H9 (cell line): ENCODE measurements at regions not wholly inside any gene's neighbourhood (a gene's known extent, or its start where the extent isn't known, plus 50 kb on each side); places are given as distances from the start of the nearest gene placed in this dataset.
A peak's percentile ranks its signal among the peaks of the same experiment; 100 is the strongest.

Source experiments
- DNase-seq: peaks from one replicate; pipeline ENCODE4 v3.0.0-alpha.2; 2017
- H2AFZ ChIP-seq: one replicate; pipeline ENCODE4 v1.6.1; 2013; ENCODE audit warnings: mild to moderate bottlenecking, low read length, control low read depth, moderate library complexity
- H2AK5ac ChIP-seq: 2 replicates; pipeline ENCODE4 v1.6.1; 2013; ENCODE audit warnings: low read length, control low read depth, mixed read lengths; ENCODE audit not compliant: insufficient read length
- H2BK120ac ChIP-seq: one replicate; pipeline ENCODE4 v1.6.1; 2013; ENCODE audit warnings: low read depth, mild to moderate bottlenecking, low read length, control low read depth, inconsistent platforms; ENCODE audit not compliant: poor library complexity, severe bottlenecking
- H2BK12ac ChIP-seq: 2 replicates; pipeline ENCODE4 v1.6.1; 2013; ENCODE audit warnings: low read length, control low read depth, mixed read lengths, low read depth; ENCODE audit not compliant: insufficient read length
- H2BK15ac ChIP-seq: 2 replicates; pipeline ENCODE4 v1.6.1; 2013; ENCODE audit warnings: low read depth, low read length, control low read depth
- H2BK20ac ChIP-seq: one replicate; pipeline ENCODE4 v1.6.1; 2013; ENCODE audit warnings: low read depth, mild to moderate bottlenecking, low read length, control low read depth, inconsistent platforms; ENCODE audit not compliant: poor library complexity, severe bottlenecking
- H2BK5ac ChIP-seq: 2 replicates; pipeline ENCODE4 v1.6.1; 2013; ENCODE audit warnings: low read length, control low read depth, mixed read lengths; ENCODE audit not compliant: insufficient read length
- H3K14ac ChIP-seq: 2 replicates; pipeline ENCODE4 v1.6.1; 2013; ENCODE audit warnings: low read length, control low read depth; ENCODE audit not compliant: insufficient read depth
- H3K18ac ChIP-seq: 2 replicates; pipeline ENCODE4 v1.6.1; 2013; ENCODE audit warnings: low read depth, mild to moderate bottlenecking, mixed read lengths, low read length, control low read depth; ENCODE audit not compliant: insufficient read length
- H3K23ac ChIP-seq: 2 replicates; pipeline ENCODE4 v1.6.1; 2013; ENCODE audit warnings: low read length, control low read depth, mixed read lengths, low read depth; ENCODE audit not compliant: insufficient read length
- H3K23me2 ChIP-seq: 2 replicates; pipeline ENCODE4 v1.6.1; 2013; ENCODE audit warnings: low read depth, mild to moderate bottlenecking, mixed read lengths, low read length, control low read depth; ENCODE audit not compliant: insufficient read length, poor library complexity, severe bottlenecking
- H3K27ac ChIP-seq: 2 replicates; pipeline ENCODE4 v1.5.1; 2013; ENCODE audit warnings: low read length, control low read depth, mixed read lengths, low read depth; ENCODE audit not compliant: insufficient read length
- H3K27me3 ChIP-seq: 2 replicates; pipeline ENCODE4 v1.6.1; 2013; ENCODE audit warnings: low read length, control low read depth, inconsistent platforms; ENCODE audit not compliant: insufficient read depth
- H3K4ac ChIP-seq: 2 replicates; pipeline ENCODE4 v1.6.1; 2013; ENCODE audit warnings: low read depth, mild to moderate bottlenecking, control low read depth, inconsistent platforms, low read length, moderate library complexity
- H3K4me1 ChIP-seq: 2 replicates; pipeline ENCODE4 v1.6.1; 2013; ENCODE audit warnings: low read length, control low read depth, inconsistent platforms; ENCODE audit not compliant: insufficient read depth
- H3K4me2 ChIP-seq: 2 replicates; pipeline ENCODE4 v1.6.1; 2013; ENCODE audit warnings: low read length, control low read depth, mixed read lengths; ENCODE audit not compliant: insufficient read length, insufficient read depth
- H3K56ac ChIP-seq: 2 replicates; pipeline ENCODE4 v1.6.1; 2013; ENCODE audit warnings: low read depth, mild to moderate bottlenecking, mixed read lengths, low read length, control low read depth; ENCODE audit not compliant: insufficient read length
- H3K79me1 ChIP-seq: 2 replicates; pipeline ENCODE4 v1.6.1; 2013; ENCODE audit warnings: low read depth, mild to moderate bottlenecking, moderate library complexity, low read length, control low read depth, inconsistent platforms; ENCODE audit not compliant: insufficient read depth, poor library complexity, severe bottlenecking
- H3K79me2 ChIP-seq: 2 replicates; pipeline ENCODE4 v1.6.1; 2013; ENCODE audit warnings: low read length, control low read depth, inconsistent platforms; ENCODE audit not compliant: insufficient read depth
- H3K9ac ChIP-seq: 2 replicates; pipeline ENCODE4 v1.6.1; 2013; ENCODE audit warnings: low read length, control low read depth, mixed read lengths; ENCODE audit not compliant: insufficient read length; ENCODE audit errors: extremely low read depth
- H3K9me3 ChIP-seq: one replicate; pipeline ENCODE4 v1.6.1; 2013; ENCODE audit warnings: low read depth, low read length, inconsistent platforms; ENCODE audit not compliant: control insufficient read depth
- H3T11ph ChIP-seq: one replicate; pipeline ENCODE4 v1.6.1; 2013; ENCODE audit warnings: mild to moderate bottlenecking, low read length, control low read depth, inconsistent platforms
- H4K20me1 ChIP-seq: one replicate; pipeline ENCODE4 v1.6.1; 2013; ENCODE audit not compliant: control insufficient read depth, insufficient read length, insufficient read depth
- H4K5ac ChIP-seq: 2 replicates; pipeline ENCODE4 v1.6.1; 2013; ENCODE audit warnings: low read depth, mild to moderate bottlenecking, mixed read lengths, low read length, control low read depth; ENCODE audit not compliant: insufficient read length
- H4K8ac ChIP-seq: replicated peaks from 2 replicates; pipeline ENCODE4 v1.6.1; 2013; ENCODE audit warnings: low read length, control low read depth, mixed read lengths, low read depth; ENCODE audit not compliant: insufficient read length
- H4K91ac ChIP-seq: 2 replicates; pipeline ENCODE4 v1.6.1; 2013; ENCODE audit warnings: low read depth, mild to moderate bottlenecking, moderate library complexity, mixed read lengths, low read length, control low read depth; ENCODE audit not compliant: insufficient read length
- H3K27ac Mint-ChIP-seq, 3 experiments: 2 replicates in 2 of 3; 3 replicates in 1 of 3; pipeline ENCODE4 v1.8.0; 2020 to 2021; ENCODE audit warnings: mixed read lengths in 3 of 3, mild to moderate bottlenecking in 1 of 3, moderate library complexity in 1 of 3
- H3K27me3 Mint-ChIP-seq: 2 replicates; pipeline ENCODE4 v1.8.0; 2021; ENCODE audit warnings: low read depth, mild to moderate bottlenecking, moderate library complexity, mixed read lengths
- H3K36me3 Mint-ChIP-seq, 3 experiments: 2 replicates in 2 of 3; 3 replicates in 1 of 3; pipeline ENCODE4 v1.8.0; 2020 to 2021; ENCODE audit warnings: low read depth in 3 of 3, mixed read lengths in 3 of 3; ENCODE audit not compliant: insufficient read depth in 1 of 3
- H3K4me1 Mint-ChIP-seq, 2 experiments: 2 replicates each; pipeline ENCODE4 v1.8.0; 2020; ENCODE audit warnings: mixed read lengths in 2 of 2
- H3K4me3 Mint-ChIP-seq, 2 experiments: 2 replicates in 1 of 2; 3 replicates in 1 of 2; pipeline ENCODE4 v1.8.0; 2020 to 2021; ENCODE audit warnings: mild to moderate bottlenecking in 2 of 2, mixed read lengths in 2 of 2, moderate library complexity in 1 of 2
- H3K9me3 Mint-ChIP-seq, 2 experiments: 2 replicates in 1 of 2; 3 replicates in 1 of 2; pipeline ENCODE4 v1.8.0; 2020; ENCODE audit warnings: mild to moderate bottlenecking in 2 of 2, mixed read lengths in 2 of 2, moderate library complexity in 1 of 2
- WGBS: extraction: QIAGEN DNeasy Blood & Tissue Kit; methylation state at CpG from one replicate; pipeline ENCODE4 v1.1.7; 2013; ENCODE audit warnings: missing lambda C conversion rate, low lambda C conversion rate, mixed read lengths; ENCODE audit not compliant: insufficient read length; ENCODE audit errors: extremely low coverage; 5-methylcytosine and 5-hydroxymethylcytosine counted together
- TF ChIP-seq, protein P1 (sequence below): fragments of 200-600 bp; sonication (generic); conservative IDR thresholded peaks from 3 replicates; pipeline ENCODE4 v1.8.0; 2021; ENCODE audit warnings: antibody characterized with exemption, mild to moderate bottlenecking

DNA sequence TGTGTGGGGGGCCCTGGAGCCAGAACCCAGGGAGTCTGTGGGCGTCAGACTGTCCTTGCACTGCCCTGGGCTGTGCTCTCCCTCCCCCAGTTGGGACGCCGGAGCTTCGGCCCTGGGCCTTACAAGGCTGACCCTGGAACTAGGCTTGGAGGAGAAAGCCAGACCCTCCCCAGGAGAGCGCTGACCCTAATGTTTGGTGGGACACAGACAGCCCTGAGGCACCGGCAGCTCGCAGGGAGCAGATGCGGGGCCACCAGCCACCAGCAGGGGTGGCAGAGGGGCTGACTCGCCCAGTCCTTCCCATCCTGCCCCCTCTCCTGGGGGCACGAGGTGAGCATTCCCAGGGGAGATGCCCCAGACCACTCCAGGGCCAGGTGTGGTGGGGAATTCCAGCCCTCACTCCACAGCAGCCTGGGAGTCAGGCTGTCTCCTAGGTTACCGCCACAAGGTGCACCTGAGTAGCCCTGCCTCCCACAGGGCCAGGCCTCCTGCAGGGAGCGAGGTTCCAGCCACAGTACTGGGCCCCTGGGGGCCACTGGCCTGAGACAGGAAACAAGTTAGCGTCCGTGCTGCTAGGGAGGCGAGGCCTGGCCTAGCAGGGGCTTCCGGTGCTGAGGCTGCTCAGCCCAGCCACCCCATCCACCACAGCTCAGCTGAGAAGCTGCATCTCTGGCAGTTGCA lies 134.6 kb downstream of the OLFM1 start:
- no peak overlapping the region for H2BK120ac ChIP-seq
- Mint-ChIP-seq H3K4me1 (peaks cover 42 to 49% of the 10 kb centered on the region in 2 experiments), H3K27ac (no peak overlapping the region; a peak in 1 of 7 replicates), H3K9me3 (no peaks in the 10 kb centered on the region; a peak in 1 of 5 replicates), H3K27me3 (no peaks in the 10 kb centered on the region; the same call in 1 of the 2 replicates), H3K36me3 (no peaks in the 10 kb centered on the region), H3K4me3 (no peak overlapping the region)
- no peak overlapping the region for H4K91ac ChIP-seq
- peak overlapping the region; percentile 8 for H3K18ac ChIP-seq
- peak overlapping the region; percentile 6; the same call in 1 of the 2 replicates for H3K14ac ChIP-seq
- peak; percentile 72 for DNase-seq
- H4K20me1 ChIP-seq: no peaks in the 10 kb centered on the region
- no peaks in the 10 kb centered on the region for H3K79me2 ChIP-seq
- H3K9ac ChIP-seq: no peak overlapping the region
- H3K27me3 ChIP-seq: no peaks in the 10 kb centered on the region
- no peak overlapping the region for H3K23ac ChIP-seq
- no peak overlapping the region for H2BK20ac ChIP-seq
- no peak overlapping the region for H2BK12ac ChIP-seq
- peaks cover 8% of the 10 kb centered on the region; the same call in 1 of the 2 replicates for H3K4me1 ChIP-seq
- no peaks in the 10 kb centered on the region for H3K23me2 ChIP-seq
- no peak overlapping the region for H2AK5ac ChIP-seq
- WGBS: no CpG with 5 or more reads among the region's 16 CpGs
- H3K79me1 ChIP-seq: no peaks in the 10 kb centered on the region
- no peak overlapping the region for H3K56ac ChIP-seq
- no peak overlapping the region for H2BK5ac ChIP-seq
- no peak overlapping the region for H3T11ph ChIP-seq
- no peak overlapping the region for H3K4ac ChIP-seq
- no peak overlapping the region for H4K8ac ChIP-seq
- TF ChIP-seq, protein P1, sequence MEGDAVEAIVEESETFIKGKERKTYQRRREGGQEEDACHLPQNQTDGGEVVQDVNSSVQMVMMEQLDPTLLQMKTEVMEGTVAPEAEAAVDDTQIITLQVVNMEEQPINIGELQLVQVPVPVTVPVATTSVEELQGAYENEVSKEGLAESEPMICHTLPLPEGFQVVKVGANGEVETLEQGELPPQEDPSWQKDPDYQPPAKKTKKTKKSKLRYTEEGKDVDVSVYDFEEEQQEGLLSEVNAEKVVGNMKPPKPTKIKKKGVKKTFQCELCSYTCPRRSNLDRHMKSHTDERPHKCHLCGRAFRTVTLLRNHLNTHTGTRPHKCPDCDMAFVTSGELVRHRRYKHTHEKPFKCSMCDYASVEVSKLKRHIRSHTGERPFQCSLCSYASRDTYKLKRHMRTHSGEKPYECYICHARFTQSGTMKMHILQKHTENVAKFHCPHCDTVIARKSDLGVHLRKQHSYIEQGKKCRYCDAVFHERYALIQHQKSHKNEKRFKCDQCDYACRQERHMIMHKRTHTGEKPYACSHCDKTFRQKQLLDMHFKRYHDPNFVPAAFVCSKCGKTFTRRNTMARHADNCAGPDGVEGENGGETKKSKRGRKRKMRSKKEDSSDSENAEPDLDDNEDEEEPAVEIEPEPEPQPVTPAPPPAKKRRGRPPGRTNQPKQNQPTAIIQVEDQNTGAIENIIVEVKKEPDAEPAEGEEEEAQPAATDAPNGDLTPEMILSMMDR: peak; percentile 58
- no peaks in the 10 kb centered on the region for H3K9me3 ChIP-seq
- H2BK15ac ChIP-seq: no peak overlapping the region
- H2AFZ ChIP-seq: no peak overlapping the region
- no peak overlapping the region for H3K4me2 ChIP-seq
- H4K5ac ChIP-seq: no peak overlapping the region
- no peak overlapping the region for H3K27ac ChIP-seq
